IMR-90 (cell line): ENCODE measurements at regions not wholly inside any gene's neighbourhood (a gene's known extent, or its start where the extent isn't known, plus 50 kb on each side); places are given as distances from the start of the nearest gene placed in this dataset.

ENCODE experiments used
- ATAC-seq: fragments of 200-7000 bp; cut with Tn5 transposase; 2 replicates; pipeline ENCODE4 v1.9.1; 2020; ENCODE audit warnings: low read depth, mild to moderate bottlenecking, moderate library complexity
- BruUV-seq: library from RNA; stranded (reverse); fragments of 400-500 nt; replicated peaks from 2 replicates; lab custom pipeline; 2021; lab: Mats Ljungman, UMichigan
- CTCF ChIA-PET: fragments of 300-600 bp; formaldehyde crosslinking; extraction: SDS; loops from one replicate; lab custom pipeline; 2021; ENCODE audit warnings: antibody characterized with exemption; lab: Yijun Ruan, JAX
- POLR2A ChIA-PET: fragments of 300-600 bp; sonication (Branson Sonifier 250); formaldehyde crosslinking; loops from one replicate; lab custom pipeline; 2022; ENCODE audit warnings: antibody characterized with exemption; ENCODE audit not compliant: unreplicated experiment; lab: Charles Lee
- DNase-seq: peaks from one replicate; pipeline ENCODE4 v3.0.0; 2013
- H2AFZ ChIP-seq: replicated peaks from 2 replicates; pipeline ENCODE3; 2013; ENCODE audit warnings: low read length, mild to moderate bottlenecking; ENCODE audit not compliant: poor library complexity
- H2AK5ac ChIP-seq: 2 replicates; pipeline ENCODE4 v1.6.1; 2013; ENCODE audit warnings: low read depth, low read length, inconsistent platforms
- H2AK9ac ChIP-seq: replicated peaks from 2 replicates; pipeline ENCODE3; 2013; ENCODE audit warnings: mild to moderate bottlenecking, low read depth, low read length, moderate library complexity; ENCODE audit not compliant: poor library complexity
- H2BK120ac ChIP-seq: 2 replicates; pipeline ENCODE4 v1.6.1; 2013; ENCODE audit warnings: low read depth, low read length, inconsistent platforms
- H2BK15ac ChIP-seq: 3 replicates; pipeline ENCODE4 v1.6.1; 2013; ENCODE audit warnings: low read depth, low read length, inconsistent platforms
- H2BK20ac ChIP-seq: 2 replicates; pipeline ENCODE4 v1.6.1; 2013; ENCODE audit warnings: low read depth, mild to moderate bottlenecking, inconsistent platforms, low read length, moderate library complexity
- H2BK5ac ChIP-seq: 2 replicates; pipeline ENCODE4 v1.6.1; 2013; ENCODE audit warnings: mild to moderate bottlenecking, low read depth, low read length, inconsistent platforms; ENCODE audit not compliant: poor library complexity, severe bottlenecking
- H3K14ac ChIP-seq: replicated peaks from 2 replicates; pipeline ENCODE4 v1.6.1; 2013; ENCODE audit warnings: low read depth, low read length, inconsistent platforms
- H3K18ac ChIP-seq: 2 replicates; pipeline ENCODE4 v1.6.1; 2013; ENCODE audit warnings: low read depth, low read length, control low read depth
- H3K23ac ChIP-seq: 2 replicates; pipeline ENCODE4 v1.6.1; 2013; ENCODE audit warnings: low read depth, low read length, inconsistent platforms
- H3K27ac ChIP-seq: 2 replicates; pipeline ENCODE4 v1.5.1; 2013; ENCODE audit warnings: mild to moderate bottlenecking, control low read depth, low read length; ENCODE audit not compliant: insufficient read depth
- H3K27me3 ChIP-seq: 2 replicates; pipeline ENCODE4 v1.6.1; 2013; ENCODE audit warnings: low read length; ENCODE audit not compliant: control insufficient read depth, insufficient read depth
- H3K36me3 ChIP-seq: 2 replicates; pipeline ENCODE4 v1.6.1; 2013; ENCODE audit warnings: low read length, mixed read lengths; ENCODE audit not compliant: control insufficient read depth, insufficient read depth
- H3K4ac ChIP-seq: 2 replicates; pipeline ENCODE4 v1.6.1; 2013; ENCODE audit warnings: low read depth, low read length, inconsistent platforms
- H3K4me1 ChIP-seq: 2 replicates; pipeline ENCODE4 v1.6.1; 2013; ENCODE audit warnings: low read length, mixed read lengths; ENCODE audit not compliant: control insufficient read depth, insufficient read depth
- H3K4me2 ChIP-seq: 2 replicates; pipeline ENCODE4 v1.6.1; 2013; ENCODE audit warnings: low read depth, mild to moderate bottlenecking, control low read depth, low read length, moderate library complexity
- H3K4me3 ChIP-seq: 2 replicates; pipeline ENCODE4 v1.5.1; 2013; ENCODE audit warnings: low read depth, mild to moderate bottlenecking, control low read depth, low read length, moderate library complexity; ENCODE audit not compliant: insufficient read depth
- H3K56ac ChIP-seq: 2 replicates; pipeline ENCODE4 v1.6.1; 2013; ENCODE audit warnings: low read length, inconsistent platforms; ENCODE audit not compliant: insufficient read depth; ENCODE audit errors: extremely low read depth
- H3K79me1 ChIP-seq, 2 experiments: 2 replicates each; pipeline ENCODE4 v1.6.1; 2013; ENCODE audit warnings: low read length in 2 of 2, inconsistent platforms in 1 of 2, low read depth in 1 of 2
- H3K9ac ChIP-seq: 2 replicates; pipeline ENCODE4 v1.6.1; 2013; ENCODE audit warnings: low read depth, low read length, control low read depth
- H3K9me1 ChIP-seq: 2 replicates; pipeline ENCODE4 v1.6.1; 2013; ENCODE audit warnings: low read length, inconsistent platforms; ENCODE audit not compliant: insufficient read depth
- H3K9me3 ChIP-seq: 2 replicates; pipeline ENCODE4 v1.6.1; 2013; ENCODE audit warnings: low read length; ENCODE audit not compliant: control insufficient read depth, insufficient read depth
- H4K20me1 ChIP-seq: 2 replicates; pipeline ENCODE4 v1.6.1; 2013; ENCODE audit warnings: low read length, inconsistent platforms; ENCODE audit not compliant: insufficient read depth
- H4K5ac ChIP-seq: 2 replicates; pipeline ENCODE4 v1.6.1; 2013; ENCODE audit warnings: mild to moderate bottlenecking, low read depth, low read length, control low read depth
- H4K8ac ChIP-seq, 2 experiments: 2 replicates each; pipeline ENCODE4 v1.6.1; 2013; ENCODE audit warnings: low read depth in 2 of 2, low read length in 2 of 2, control low read depth in 1 of 2, inconsistent platforms in 1 of 2
- H4K91ac ChIP-seq: 2 replicates; pipeline ENCODE4 v1.6.1; 2013; ENCODE audit warnings: low read depth, low read length, inconsistent platforms; ENCODE audit not compliant: insufficient read depth
- CEBPB ChIP-seq: IDR thresholded peaks from 2 replicates; pipeline ENCODE4 v1.6.1; 2012; ENCODE audit warnings: low read depth, low read length, improper control_type of control experiment
- FOS ChIP-seq: fragments of 150-350 bp; IDR thresholded peaks from 2 replicates; pipeline ENCODE4 v1.6.1; 2016; ENCODE audit warnings: low read depth, low read length
- MAZ ChIP-seq: IDR thresholded peaks from 2 replicates; pipeline ENCODE4 v1.6.1; 2012; ENCODE audit warnings: low read depth, mild to moderate bottlenecking, low read length, improper control_type of control experiment, moderate library complexity, borderline replicate concordance
- NFE2L2 ChIP-seq: fragments of 150-350 bp; IDR thresholded peaks from 2 replicates; pipeline ENCODE4 v1.6.1; 2016; ENCODE audit warnings: low read depth, mild to moderate bottlenecking, low read length
- RCOR1 ChIP-seq: IDR thresholded peaks from 2 replicates; pipeline ENCODE4 v1.6.1; 2012; ENCODE audit warnings: mild to moderate bottlenecking, low read length, improper control_type of control experiment; ENCODE audit not compliant: insufficient replicate concordance
- WGBS, 2 experiments: methylation state at CpG; one replicate each; pipeline versions ENCODE4 v1.1.5 to v1.1.7; 2013; ENCODE audit warnings: missing lambda C conversion rate in 2 of 2; ENCODE audit not compliant: insufficient read length in 1 of 2; ENCODE audit errors: extremely low coverage in 2 of 2; 5-methylcytosine and 5-hydroxymethylcytosine counted together
- dilution Hi-C: fragments of 300-500 bp; cut with HindIII; formaldehyde crosslinking; loops from one replicate; pipeline ENCODE4 v1.14.3; 2018; ENCODE audit warnings: low sequenced_read_pairs; ENCODE audit not compliant: unreplicated experiment
- in situ Hi-C: fragments of 300-500 bp; cut with MboI; formaldehyde crosslinking; loops from 3 replicates; pipeline ENCODE4 v1.14.3; 2019; ENCODE audit warnings: low sequenced_read_pairs, inconsistent platforms, mixed read lengths
- intact Hi-C: fragments of 100-400 bp; cut with micrococcal nuclease; formaldehyde crosslinking; loops from 2 replicates; pipeline ENCODE4 v1.10.0; 2022

- Histone ChIP-seq H2BK20ac (no peak overlapping the region), H3K27ac (no peak overlapping the region), H3K23ac (no peak overlapping the region), H4K8ac (no peak overlapping the region), H3K79me1 (no peaks in the 10 kb centered on the region), H2BK120ac (no peak overlapping the region), H4K20me1 (no peaks in the 10 kb centered on the region), H3K4me3 (no peak overlapping the region), H3K9ac (no peak overlapping the region), H2AFZ (no peak overlapping the region), H3K4me1 (no peaks in the 10 kb centered on the region), H3K9me1 (0 out of 2 replicates have a peak, but pooled peaks cover 6% of the 10 kb centered on the region), H2BK15ac (no peak overlapping the region), H3K14ac (no peak overlapping the region), H3K18ac (no peak overlapping the region), H3K4me2 (no peak overlapping the region), H4K91ac (no peak overlapping the region), H2AK5ac (no peak overlapping the region), H4K5ac (no peak overlapping the region), H3K4ac (no peak overlapping the region), H3K36me3 (no peaks in the 10 kb centered on the region), H3K56ac (no peak overlapping the region), H3K9me3 (peaks cover 7% of the 10 kb centered on the region; the same call in 1 of the 2 replicates), H2BK5ac (no peak overlapping the region), H3K27me3 (no peaks in the 10 kb centered on the region), H2AK9ac (no peak overlapping the region)
- dilution Hi-C loops (no loop called here), in situ Hi-C loops (no loop called here), intact Hi-C loops (no loop called here)
- WGBS, 2 experiments = 69% methylated on average over 4 of the region's 12 CpGs; no CpG with 5 or more reads in 1 of the 2 experiments
- ChIA-PET POLR2A (no interaction called here), CTCF (no interaction called here)
- TF ChIP-seq RCOR1 (no peak), FOS (no peak), NFE2L2 (no peak), CEBPB (no peak), MAZ (no peak)
- ATAC-seq = no peak
- no TSS peak for BruUV-seq
- no peak for DNase-seq
These were observed 51.0 kb upstream of the TBX3 start for GRCh38 chr12:114735011-114735410.
